Activated CD4-positive, alpha-beta T cell treated with anti-CD3 and anti-CD28 coated beads for 4 hours (primary cell): ENCODE measurements at regions not wholly inside any gene's neighbourhood (a gene's known extent, or its start where the extent isn't known, plus 50 kb on each side); places are given as distances from the start of the nearest gene placed in this dataset.

Experiments used
- DNase-seq, 2 donors: peaks; one replicate each; pipeline ENCODE4 v3.0.0-alpha.2; 2020

DNA sequence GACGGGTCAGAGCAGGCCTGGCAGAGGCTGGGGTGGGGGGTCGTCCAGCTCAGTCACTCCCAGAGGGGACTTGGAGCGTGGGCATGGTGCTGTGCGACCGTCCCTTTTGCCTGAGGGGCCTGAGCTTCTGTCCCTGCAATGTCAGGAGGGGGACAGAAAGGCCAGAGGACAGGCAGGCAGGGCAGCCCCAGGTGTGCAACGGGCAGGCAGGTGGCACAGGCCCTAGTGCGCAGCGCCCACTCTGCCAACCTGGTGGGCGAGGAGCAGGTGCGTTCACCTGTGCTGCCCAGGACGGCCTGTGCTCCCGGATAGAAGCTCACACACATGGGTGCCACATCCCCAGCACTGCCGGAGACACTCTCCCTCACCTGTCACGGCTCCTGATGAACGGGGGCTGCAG is 78.7 kb upstream of the SLCO4A1 start:
- no peak for DNase-seq

DNA sequence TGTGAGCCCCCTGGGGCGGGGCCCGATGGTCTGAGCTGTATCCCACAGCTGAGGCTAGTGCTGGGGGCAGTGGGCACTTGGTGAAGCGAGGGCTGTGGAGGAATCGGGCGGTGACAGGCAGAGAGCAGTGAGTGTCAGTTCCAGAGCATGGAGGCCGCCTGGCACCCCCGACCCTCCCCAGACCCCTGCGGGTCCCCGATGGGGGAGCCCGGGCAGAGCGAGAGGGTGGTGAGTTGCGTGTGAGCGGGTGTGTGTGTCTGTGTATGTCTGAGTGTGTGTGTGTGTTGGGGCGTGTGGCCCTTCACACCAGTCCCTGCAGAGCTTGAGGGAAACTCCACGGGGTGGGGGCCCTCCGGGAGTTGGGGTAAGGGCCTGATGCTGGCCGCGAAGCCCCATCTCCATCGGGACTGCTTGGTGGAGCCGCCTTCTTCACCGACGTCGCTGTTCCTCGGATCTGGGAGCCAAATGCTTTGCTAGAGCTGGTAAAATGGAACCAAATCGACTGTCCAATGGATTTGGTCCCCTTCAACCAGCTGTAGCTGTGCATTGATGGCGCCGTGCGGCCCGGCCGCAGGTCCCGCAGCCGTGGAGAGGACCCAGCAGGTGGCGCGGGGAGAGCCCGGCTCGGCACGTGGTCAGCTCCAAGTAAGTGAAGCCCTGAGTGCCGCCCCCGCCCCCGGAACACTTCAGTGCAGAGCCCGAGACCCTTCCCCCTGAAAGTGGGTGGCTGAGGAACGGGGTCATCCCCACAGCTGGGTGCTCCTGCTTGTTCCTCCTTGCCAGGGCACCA is 77.7 kb upstream of the SLCO4A1 start:
- DNase-seq, result no peak

DNA sequence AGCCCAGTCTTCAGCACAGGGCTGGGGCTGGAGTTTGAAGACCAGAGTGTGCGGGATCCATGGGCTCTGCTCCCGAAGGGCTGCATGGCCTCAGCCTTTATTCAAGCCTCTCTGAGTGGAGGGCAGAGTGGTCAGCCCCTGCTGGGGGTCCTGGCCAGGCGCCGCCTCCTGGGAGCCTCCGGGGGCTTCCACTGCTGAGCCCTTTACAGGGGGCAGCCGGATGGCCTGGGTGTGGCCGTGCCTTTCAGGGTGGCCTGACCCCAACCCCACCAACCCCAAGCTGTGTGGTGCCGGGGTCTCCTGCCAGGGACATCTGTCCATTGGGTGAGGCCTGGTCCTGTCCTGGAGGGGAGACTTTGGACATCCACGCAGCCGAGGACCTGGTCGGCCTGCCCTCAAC is 76.0 kb upstream of the SLCO4A1 start:
- no peak for DNase-seq

DNA sequence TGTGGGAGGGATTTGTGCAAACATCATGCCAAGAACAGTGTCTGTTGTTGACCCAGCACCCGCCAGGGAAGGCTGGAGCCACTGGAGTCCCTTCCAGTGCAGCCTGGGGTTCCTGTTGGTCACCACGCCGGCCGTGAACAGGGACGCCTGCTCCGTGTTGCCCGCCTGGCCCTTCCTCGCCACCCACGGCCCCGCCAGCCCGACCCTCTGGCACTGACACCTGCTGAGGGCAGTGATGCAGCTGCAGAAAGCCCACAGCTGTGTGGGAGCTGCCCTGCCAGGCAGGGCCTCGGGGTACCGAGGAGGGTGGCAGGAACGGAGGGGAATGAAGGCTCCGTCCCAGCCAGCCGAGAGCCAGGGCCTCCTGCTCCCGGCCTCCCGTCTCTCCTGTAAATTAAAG is 75.5 kb upstream of the SLCO4A1 start:
- no peak for DNase-seq

DNA sequence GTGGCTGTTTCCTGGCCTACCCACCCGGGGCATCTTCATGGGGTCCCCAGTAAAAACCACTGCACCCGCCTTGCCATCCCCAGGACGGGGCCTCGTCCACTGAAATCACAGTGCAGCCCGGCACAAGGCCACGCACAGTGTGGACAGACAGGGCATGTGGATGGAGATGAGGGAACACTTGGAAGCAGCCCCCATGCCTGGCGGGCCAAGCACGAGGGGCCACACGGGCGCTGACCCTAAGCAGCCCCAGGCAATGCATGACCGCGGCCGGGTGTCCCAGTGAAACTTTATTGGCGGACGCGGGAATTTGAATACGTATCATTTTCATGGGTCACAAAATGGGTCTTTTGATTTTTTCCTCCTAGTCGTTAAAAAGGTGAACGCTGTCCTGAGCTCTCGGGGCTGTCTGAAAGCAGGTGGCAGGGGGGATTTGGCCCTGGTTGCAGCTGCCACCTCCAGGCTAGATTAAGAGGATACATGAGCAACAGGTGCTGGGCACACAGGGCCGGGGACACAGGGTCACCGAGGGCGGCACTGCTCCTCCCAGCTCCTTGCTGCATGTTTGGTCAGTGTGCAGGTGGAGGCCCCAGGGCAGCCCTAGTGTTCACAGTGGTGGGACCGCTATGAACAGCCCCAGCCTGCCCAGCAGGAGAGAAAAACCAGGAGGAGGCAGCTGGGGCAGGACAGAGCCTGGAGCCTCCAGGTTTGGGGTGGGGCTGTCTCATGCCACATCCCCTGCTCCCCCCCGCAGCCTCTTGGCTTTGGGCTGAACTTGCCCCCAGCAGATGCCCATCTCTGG is 74.9 kb upstream of the SLCO4A1 start:
- no peak for DNase-seq

DNA sequence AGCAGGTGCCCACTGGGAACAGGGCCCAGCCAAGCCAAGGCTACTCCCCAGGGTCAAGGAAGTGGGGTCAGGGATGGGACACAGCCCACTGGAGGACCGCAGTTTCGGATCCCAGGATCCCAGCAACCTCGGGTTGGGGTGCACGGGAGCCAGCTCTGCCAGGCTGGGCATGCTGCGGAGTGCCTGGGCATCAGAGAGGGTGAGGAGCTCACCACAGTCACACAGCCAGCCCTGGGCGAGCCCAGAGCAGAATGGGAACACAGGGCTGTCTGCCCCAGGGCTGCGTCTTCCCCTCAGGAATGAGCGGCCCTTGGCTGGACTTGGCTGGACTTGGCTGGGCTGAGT is 74.3 kb upstream of the SLCO4A1 start:
- no peak for DNase-seq

DNA sequence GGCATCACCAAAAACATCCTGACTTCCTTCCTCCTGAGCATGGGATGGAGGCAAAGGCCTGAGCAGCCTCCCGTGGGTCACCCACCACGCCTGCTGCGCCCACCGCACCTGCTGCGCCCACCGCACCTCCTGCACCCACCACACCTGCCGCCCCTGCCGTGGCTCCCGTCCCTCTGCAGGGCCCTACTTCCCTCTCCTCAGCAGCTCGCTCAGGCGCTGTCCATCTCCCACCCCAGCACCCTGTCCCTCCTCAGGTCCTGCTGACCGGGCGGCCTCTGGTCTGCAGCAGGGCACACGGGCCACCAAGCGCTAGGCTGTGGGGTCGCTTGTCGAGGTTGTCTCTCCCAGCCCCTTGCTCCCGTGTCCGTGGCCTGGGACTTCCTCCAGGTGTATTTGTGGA is 72.7 kb upstream of the SLCO4A1 start:
- DNase-seq, result no peak

DNA sequence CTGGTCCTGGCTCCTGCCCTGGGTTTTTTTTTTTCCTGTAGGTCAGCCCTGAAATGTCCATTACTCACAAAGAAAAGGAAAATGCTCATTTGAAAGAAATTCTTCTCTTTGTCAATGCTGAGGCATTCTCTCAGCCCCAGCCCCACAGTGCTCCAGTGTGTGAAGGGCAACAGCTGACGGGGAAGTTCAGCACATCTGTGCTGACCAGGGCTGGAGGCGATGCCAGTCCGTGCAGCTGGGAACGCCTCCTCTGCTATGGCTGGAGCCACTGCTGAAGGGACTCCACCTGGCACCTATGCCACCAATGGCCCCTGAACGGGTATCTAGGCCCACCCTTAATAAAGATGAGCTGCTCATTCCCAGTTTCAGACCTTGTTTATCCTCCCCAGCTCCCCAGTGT is 71.9 kb upstream of the SLCO4A1 start:
- no peak for DNase-seq

DNA sequence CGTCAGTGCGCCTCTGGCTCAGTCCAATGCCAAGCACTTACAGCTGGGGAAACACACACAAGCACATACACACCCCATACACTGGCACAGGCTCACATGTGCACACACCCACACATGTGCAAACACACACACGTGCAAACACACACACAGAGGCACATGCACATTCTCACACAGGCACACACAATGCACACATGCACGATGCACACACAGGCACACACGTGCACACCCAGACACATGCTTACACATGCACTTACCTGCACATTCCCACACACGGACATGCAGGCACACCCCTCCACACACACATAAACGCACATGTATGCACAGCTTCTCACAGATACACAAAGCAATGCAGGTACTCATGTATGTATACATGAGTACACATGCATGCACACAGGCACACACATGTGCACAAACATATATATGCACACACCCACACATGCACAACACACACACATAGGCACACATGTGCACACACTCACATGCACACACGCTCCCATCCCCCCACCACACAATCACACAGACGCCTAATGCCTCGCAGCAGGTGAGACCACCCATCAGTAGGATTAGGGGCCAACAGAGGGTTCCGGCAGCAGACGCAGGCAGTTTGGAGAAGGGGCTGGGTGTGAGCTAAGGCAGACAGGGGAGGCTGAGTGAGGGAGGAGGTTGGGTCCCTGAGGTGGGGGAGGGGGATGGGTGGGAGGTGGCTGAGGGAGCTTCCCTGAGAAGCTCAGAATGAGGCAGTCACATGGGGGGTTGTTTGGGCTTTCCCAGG is 71.2 kb upstream of the SLCO4A1 start:
- no peak for DNase-seq

DNA sequence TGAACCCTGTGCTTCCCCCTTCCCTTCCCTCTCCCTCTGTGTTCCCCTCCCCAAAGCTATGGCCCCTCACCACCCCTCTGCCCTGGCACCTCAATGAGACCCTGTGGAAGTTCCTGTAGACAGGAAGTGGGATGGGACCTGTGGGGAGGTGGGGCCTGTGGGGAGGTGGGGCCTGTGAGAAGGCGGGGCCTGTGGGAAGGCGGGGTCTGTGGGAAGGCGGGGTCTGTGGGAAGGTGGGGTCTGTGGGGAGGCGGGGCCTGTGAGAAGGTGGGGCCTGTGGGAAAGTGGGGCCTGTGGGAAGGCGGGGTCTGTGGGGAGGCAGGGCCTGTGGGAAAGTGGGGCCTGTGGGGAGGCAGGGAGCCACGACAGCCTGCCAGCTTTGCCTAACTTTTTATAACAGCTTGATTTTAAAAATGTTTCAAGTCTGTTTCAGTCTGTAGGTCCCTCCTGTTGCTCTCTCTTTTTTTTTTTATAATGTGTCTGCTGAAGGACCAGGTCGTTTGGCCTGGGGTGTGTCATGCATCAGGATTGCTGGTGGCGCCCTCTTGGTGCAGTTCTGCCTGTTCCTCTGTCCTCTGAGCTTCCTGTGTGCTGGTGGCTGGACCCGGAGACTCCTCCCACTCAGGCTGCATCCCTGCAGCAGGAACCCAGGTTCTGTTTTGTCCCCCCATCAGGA is 70.5 kb upstream of the SLCO4A1 start:
- DNase-seq, result no peak

DNA sequence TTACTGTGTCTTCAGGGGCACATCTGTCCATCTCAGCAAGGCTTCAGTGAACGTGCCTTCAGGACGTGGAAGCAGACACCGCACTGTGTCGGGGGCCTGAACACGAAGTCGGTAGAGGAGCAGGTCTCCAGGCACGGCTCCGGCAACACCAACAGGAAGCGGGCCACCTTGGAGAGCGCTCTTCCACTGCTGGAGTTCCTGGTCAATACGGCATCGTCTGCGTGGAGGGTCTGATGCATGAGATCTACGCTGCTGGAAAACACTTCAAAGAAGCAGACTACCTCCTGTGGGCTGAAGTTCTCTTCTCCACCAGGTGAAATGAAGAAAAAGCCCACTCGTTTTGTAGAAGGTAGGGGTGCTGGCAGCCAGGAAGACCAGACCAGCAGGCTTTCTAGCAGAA is 69.3 kb upstream of the SLCO4A1 start:
- no peak for DNase-seq

DNA sequence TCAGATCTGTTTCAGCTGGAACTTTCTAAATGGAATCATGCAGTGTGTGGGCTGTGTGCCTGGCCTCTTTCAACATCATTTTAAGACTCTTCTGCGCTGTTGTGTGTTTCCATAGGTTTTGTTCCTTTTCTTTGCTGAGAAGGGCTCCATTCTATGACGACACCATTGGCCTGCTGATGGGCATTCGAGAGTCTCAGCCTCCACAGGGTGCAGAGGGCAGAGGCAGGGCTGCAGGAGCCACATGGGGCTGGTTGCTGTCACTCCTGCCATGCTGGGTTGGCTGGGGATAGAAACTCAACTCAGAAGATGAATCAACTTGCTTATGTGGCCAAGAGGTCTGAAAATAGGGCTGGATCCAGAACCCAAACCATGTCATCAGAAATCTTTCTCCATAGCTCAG is 68.5 kb upstream of the SLCO4A1 start:
- DNase-seq, result no peak

DNA sequence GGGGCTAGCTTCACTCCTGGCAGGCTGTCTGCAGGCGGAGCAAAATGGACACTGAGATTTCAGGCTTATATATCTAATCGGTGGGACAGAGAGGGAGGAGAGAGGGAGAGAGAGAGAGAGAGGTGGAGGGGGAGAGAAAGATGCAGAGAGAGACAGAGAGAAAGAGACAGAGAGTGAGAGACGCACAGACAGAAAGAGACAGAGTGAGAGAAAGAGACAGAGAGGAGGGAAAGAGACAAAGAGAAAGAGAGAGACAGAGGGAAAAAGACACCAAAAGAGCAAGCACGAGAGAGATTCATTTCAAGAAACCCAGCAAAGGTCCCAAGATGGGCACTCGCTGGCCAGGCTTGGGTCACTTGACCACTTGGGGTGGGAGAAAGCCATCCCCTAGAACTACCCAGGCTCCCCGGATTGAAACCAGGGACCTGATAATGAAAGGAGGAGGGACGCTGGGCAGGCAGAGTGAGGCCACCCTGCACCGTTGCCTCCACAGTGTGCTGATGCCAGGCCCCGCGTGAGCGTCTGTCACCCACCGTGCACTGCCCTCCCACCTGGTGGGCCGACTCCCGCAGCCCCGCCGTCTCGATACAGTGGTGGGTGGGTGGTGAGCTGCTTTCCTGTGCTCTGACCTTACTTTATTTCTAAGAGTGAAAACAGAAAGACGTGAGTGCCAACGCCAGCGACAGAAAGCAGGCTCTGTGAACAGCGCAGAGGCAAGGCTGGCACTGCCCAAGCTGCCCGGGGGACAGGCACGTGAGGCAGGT is 67.9 kb upstream of the SLCO4A1 start:
- no peak for DNase-seq

DNA sequence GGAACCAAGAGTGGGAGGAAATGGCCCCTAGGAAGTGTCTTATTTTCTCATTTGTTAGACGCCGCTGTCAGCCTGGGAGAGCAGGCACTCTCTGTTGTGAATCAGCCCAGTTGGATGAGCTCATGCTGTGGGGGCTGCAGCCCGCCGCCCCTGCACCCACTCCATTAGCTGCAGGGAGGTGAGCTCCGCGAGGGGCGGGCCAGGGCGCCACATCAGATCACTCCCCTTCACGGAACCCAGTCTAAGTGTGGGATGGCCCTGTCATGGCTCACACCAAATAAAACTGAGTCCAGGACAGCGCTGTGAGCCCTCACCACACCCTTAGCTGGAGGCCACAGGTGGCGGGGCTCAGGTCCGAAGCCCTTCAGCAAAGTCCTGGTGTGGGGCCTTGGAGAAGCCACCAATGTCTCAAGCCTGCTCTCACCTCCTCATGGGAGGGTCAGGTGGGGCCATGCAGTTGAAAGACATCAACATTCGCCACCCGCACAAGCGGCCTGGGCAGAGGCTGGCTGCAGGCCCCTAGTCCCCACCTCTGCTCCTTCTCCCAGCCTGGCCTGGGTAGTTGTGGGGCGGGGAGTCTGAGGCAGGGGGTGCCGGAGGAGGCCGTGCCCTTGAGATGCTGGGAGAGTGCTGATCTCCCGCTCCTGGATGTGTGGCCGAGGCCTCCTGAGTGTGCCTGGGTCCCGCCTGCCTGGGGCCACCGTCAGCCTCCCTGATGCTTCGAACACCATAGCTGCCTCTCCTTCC is 66.2 kb upstream of the SLCO4A1 start:
- no peak for DNase-seq

DNA sequence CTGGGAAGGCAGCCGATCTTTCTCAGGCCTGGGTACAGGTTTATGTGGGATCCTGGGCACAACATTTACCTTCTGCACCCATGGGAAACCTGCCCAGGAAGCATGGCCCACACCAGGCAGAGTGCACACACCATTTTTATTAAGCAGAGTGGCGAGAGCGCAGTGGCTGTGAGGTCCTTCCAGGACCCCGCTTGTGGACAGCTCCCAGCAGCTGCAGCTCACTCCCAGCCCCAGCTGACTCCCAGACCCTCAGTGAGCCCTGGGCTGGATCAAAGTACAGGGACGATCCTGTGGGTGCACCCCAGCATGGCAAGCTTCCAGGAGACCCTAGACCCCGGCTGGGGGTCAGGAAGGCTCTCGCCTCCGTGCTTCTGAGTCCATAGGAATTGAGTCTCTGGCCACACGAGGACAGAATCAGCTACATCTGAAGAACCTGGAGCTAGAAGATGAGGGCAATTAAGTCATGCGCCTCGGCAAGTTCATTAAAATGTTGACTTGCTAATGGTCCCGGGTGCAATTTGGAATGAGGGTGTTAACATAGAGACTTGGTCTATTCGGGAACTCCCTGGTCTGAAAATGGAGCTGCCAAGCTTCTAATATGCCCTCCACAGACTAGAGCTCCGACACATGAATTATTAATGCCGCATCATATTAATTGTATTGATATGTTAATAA is 65.4 kb upstream of the SLCO4A1 start:
- no peak for DNase-seq

DNA sequence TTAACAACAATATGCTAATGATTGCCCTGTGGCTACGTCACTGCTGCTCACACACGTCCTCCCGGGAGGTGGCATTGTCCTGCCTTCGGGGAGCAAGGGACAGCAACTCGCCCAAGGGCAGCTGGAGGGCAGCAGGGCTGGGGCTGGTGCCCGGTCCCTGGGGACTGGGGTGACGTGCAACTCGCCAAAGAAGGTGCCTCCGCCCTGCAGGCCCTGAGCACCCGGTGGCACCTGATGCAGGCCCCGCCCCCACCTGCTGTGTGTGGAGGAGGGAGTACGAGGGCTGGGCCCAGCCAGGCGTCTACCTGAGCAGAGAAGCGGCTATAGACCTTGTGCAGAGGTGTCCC is 64.8 kb upstream of the SLCO4A1 start:
- no peak for DNase-seq

DNA sequence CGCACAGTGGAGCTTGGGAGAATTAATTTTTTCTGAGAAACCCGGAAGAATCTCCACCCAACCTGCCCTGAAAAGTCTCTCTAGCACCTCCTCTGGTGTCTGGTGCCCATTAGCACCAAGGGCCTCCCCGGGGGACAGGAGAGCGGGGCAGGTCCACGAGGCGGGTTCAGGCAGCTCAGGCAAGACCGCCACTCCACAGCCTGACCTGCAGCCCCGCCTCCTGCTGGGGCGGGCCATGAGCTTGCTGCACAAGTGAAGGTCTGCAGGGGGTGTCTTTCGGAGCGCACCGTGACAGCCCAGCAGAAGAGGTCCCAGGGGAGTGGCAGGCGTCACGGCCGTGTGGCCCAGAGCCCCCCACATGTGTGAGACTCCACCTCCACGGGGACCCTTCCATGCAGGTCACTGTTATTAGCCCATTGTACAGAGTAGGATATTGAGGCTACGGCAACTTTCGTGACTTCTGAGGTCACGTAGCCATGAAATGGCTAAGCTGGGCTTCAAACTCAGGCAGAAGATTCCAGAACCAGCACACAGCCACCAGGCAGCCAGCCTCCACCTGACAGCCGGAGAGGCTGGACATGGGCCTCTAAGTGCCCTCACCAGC is 63.9 kb upstream of the SLCO4A1 start:
- no peak for DNase-seq

DNA sequence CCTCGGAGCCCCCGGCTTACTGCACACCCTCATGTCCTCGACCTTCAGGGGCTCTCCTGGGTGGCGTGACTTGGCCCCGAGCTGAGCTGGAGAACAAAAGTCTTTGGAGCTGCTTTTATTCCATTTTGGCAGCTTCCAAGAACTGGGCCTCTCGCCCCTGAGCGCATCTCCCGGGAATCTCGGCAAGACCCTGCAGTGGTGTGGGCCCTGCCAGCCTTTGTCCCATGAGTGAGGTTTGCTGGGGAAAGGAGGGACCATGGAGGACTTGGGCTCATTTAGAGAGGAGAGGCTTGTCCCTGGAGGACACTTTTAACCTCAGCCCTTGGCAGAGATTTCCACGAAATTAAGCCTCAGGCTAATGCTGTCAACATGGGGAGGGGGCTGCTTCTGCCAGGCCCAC is 62.3 kb upstream of the SLCO4A1 start:
- no peak for DNase-seq

DNA sequence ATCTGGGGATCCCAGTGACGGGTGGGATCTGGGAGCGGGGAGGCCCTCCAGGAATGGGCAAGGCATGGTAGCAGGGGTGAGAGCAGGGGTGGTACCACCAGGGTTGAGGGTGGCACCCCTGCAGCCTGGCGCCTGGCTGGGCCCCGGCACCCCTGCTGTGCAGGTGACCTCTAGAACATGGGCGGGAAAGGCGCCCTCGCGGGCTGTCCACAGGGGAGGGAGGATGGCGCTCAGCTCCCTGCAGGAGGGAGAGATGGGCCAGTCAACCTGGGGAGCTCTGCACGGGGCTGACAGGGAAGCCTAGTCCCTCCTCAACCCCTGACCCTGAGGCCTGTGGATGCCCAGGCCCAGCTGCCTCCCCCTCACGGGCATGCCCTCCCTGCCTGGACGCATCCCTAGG is 61.6 kb upstream of the SLCO4A1 start:
- no peak for DNase-seq

DNA sequence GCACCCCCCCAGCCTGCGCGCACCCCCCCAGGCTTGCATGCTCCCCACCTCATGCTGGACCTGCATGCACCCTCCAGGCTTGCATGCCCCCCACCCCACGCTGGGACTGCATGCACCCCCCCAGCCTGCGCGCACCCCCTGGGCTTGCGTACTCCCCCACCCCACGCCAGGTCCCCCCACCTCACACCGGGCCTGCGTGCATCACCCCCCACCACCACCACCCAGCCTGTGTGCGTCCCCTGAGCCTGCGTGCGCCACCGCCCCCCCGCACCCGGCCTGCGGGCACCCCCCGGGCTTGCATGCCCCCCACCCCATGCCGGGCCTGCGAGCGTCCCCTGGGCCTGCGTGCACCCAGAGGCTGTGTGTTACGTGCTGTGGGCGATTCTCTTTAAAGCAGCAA is 61.0 kb upstream of the SLCO4A1 start:
- DNase-seq, result no peak

DNA sequence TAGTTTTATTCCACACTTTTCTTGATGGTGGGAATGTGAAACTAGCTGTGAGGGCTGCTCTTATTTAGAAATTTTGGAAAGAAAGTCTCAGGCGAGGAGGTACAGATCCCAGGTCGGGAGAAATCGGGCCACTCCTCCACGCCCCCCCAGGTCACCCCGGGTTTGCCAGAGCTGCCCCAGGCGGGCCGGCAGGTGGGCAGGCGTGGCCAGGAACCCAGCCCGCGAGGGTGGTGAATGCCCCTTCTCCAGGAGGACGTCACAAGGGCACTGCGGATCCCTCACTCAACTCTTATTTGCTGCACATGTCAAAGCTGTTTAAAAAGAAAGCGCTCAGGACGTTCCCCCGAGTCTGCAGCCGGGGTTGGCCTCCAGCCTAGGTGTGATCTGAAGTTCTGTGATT is 60.5 kb upstream of the SLCO4A1 start:
- DNase-seq, result no peak
